ENCODE measurements at regions not wholly inside any gene's neighbourhood (a gene's known extent, or its start where the extent isn't known, plus 50 kb on each side); places are given as distances from the start of the nearest gene placed in this dataset.

DNA sequence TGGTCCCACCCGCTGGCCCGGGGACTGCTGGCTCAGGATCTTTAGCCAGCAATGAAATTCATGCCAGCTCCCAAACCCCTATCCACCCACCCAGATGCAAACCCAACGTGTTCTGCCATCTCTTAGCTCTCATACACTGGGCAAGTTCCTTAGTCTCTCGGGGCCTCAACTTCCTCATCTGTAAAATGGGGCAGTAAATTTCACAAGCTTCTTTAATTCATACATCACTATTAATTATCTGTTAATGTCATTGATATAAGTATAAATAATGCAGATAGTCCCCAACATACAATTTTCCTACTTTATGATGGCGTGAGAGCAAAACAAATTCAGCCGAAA, 398.7 kb downstream of the SOX9 start:
- H3K27ac ChIP-seq (ENCODE audit: low read depth in 1 of 2, low read length in 2 of 2) = no peak overlapping the region
- POLR2A ChIA-PET = no interaction called here
- CTCF ChIA-PET = no interaction called here
- no peak overlapping the region for H3K4me3 Mint-ChIP-seq
- no peaks in the 10 kb centered on the region for H3K9me3 Mint-ChIP-seq
- H3K27ac Mint-ChIP-seq = no peak overlapping the region
- no peak for ATAC-seq (ENCODE audit: poor library complexity)
- no peak overlapping the region for H3K4me3 ChIP-seq (ENCODE audit: low read length)
- peaks cover 51% of the 10 kb centered on the region for H3K27me3 Mint-ChIP-seq
- H3K4me1 ChIP-seq (ENCODE audit: insufficient read depth, low read length) = no peaks in the 10 kb centered on the region
- H3K36me3 Mint-ChIP-seq (ENCODE audit: low read depth) = no peaks in the 10 kb centered on the region
- TF ChIP-seq, protein P1, sequence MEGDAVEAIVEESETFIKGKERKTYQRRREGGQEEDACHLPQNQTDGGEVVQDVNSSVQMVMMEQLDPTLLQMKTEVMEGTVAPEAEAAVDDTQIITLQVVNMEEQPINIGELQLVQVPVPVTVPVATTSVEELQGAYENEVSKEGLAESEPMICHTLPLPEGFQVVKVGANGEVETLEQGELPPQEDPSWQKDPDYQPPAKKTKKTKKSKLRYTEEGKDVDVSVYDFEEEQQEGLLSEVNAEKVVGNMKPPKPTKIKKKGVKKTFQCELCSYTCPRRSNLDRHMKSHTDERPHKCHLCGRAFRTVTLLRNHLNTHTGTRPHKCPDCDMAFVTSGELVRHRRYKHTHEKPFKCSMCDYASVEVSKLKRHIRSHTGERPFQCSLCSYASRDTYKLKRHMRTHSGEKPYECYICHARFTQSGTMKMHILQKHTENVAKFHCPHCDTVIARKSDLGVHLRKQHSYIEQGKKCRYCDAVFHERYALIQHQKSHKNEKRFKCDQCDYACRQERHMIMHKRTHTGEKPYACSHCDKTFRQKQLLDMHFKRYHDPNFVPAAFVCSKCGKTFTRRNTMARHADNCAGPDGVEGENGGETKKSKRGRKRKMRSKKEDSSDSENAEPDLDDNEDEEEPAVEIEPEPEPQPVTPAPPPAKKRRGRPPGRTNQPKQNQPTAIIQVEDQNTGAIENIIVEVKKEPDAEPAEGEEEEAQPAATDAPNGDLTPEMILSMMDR (IDR thresholded peaks at IDR 0.05) = no peak
- peaks cover 2 to 10% of the 10 kb centered on the region in 2 experiments for H3K27me3 ChIP-seq (ENCODE audit: control insufficient read depth in 1 of 2, insufficient read depth in 2 of 2, low read length in 2 of 2)
- DNase-seq = no peak
- H3K4me1 Mint-ChIP-seq (ENCODE audit: low read depth) = no peaks in the 10 kb centered on the region
- no peaks in the 10 kb centered on the region for H3K36me3 ChIP-seq (ENCODE audit: insufficient read depth, low read length)
- H3K9me3 ChIP-seq (ENCODE audit: control insufficient read depth in 1 of 2, insufficient read depth in 1 of 2, low read length in 2 of 2) = peaks cover 0 to 4% of the 10 kb centered on the region in 2 experiments
- intact Hi-C loops (cut with DNase I, micrococcal nuclease) = no loop called here

DNA sequence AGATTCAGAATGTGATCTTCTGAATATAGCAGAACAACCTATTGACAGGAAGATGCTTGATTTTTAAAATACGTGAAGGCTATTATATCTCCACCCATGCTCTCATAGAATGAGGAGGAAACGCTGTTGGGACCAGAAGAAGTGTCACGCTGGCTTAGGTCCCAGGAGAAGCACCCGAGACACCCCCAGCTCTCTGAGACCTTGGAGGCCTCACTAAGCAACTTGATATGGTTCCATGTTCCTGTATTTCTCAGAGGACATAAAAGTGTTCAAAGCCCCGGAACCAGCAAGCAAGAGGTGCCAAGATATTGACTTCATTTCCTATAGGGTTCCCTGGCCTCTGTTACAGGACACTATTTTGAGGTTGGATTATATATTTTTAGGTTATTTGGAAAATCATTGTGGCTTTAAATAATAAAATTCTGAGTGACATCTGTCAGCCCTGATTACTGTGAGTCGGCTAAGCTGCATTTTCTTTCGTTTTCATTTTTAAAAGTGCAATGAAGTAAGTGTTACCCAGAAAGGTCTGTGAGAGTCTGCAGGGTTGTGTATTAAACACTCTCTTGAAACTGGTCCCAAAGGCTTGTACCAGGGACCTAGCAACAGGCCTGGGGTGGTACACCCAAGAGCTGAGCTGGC, 400.0 kb downstream of the SOX9 start:
- TF ChIP-seq, protein P1 (IDR thresholded peaks at IDR 0.05) = no peak
- intact Hi-C loops (cut with DNase I, micrococcal nuclease) = no loop called here
- no peaks in the 10 kb centered on the region for H3K36me3 ChIP-seq (ENCODE audit: insufficient read depth, low read length)
- H3K36me3 Mint-ChIP-seq (ENCODE audit: low read depth) = no peaks in the 10 kb centered on the region
- no peak overlapping the region for H3K4me3 Mint-ChIP-seq
- H3K27me3 Mint-ChIP-seq = peaks cover 46% of the 10 kb centered on the region
- H3K27ac ChIP-seq (ENCODE audit: low read depth in 1 of 2, low read length in 2 of 2) = no peak overlapping the region
- no peaks in the 10 kb centered on the region for H3K9me3 ChIP-seq (ENCODE audit: control insufficient read depth in 1 of 2, insufficient read depth in 1 of 2, low read length in 2 of 2)
- no peaks in the 10 kb centered on the region for H3K4me1 Mint-ChIP-seq (ENCODE audit: low read depth)
- H3K4me3 ChIP-seq (ENCODE audit: low read length) = no peak overlapping the region
- ChIA-PET CTCF (no interaction called here), POLR2A (no interaction called here)
- H3K4me1 ChIP-seq (ENCODE audit: insufficient read depth, low read length) = no peaks in the 10 kb centered on the region
- DNase-seq (no peak), ATAC-seq (ENCODE audit: poor library complexity) (no peak)
- peaks cover 2 to 10% of the 10 kb centered on the region in 2 experiments for H3K27me3 ChIP-seq (ENCODE audit: control insufficient read depth in 1 of 2, insufficient read depth in 2 of 2, low read length in 2 of 2)
- H3K27ac Mint-ChIP-seq = no peak overlapping the region
- H3K9me3 Mint-ChIP-seq = no peaks in the 10 kb centered on the region

DNA sequence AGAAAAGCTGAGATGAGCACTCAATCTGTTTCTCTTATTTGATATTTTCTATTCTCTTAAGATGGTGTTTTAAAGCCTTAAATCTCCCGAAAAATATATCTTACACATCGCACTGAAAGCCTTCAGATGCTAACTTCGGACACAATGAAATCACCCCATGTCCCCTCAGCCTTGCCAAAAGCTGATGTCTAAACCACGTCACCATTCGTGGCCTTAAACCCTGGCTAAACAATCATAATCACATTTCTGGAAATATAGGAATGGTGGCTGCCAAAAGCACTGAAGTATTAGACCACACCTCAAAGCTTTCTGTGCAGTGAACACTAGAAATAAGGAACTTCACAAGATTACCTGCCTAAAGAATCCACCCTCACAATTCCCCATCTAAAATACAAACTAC, 402.7 kb downstream of the SOX9 start:
- TF ChIP-seq, protein P1 (IDR thresholded peaks at IDR 0.05) = no peak
- intact Hi-C loops (cut with DNase I, micrococcal nuclease) = no loop called here
- POLR2A ChIA-PET = no interaction called here
- H3K9me3 ChIP-seq (ENCODE audit: control insufficient read depth in 1 of 2, insufficient read depth in 1 of 2, low read length in 2 of 2) = no peaks in the 10 kb centered on the region
- Mint-ChIP-seq H3K36me3 (ENCODE audit: low read depth) (no peaks in the 10 kb centered on the region), H3K4me3 (no peak overlapping the region), H3K4me1 (ENCODE audit: low read depth) (no peaks in the 10 kb centered on the region), H3K9me3 (no peaks in the 10 kb centered on the region), H3K27me3 (peaks cover 35% of the 10 kb centered on the region), H3K27ac (no peak overlapping the region)
- H3K4me1 ChIP-seq (ENCODE audit: insufficient read depth, low read length) = no peaks in the 10 kb centered on the region
- no peak overlapping the region for H3K27ac ChIP-seq (ENCODE audit: low read depth in 1 of 2, low read length in 2 of 2)
- CTCF ChIA-PET = interaction anchor here (0.7 kb wide), 1 partner anchor 139 kb away, joined by 3 read pairs; no protein-coding TSS in a partner anchor
- peaks cover 0 to 2% of the 10 kb centered on the region in 2 experiments for H3K27me3 ChIP-seq (ENCODE audit: control insufficient read depth in 1 of 2, insufficient read depth in 2 of 2, low read length in 2 of 2)
- no peak overlapping the region for H3K4me3 ChIP-seq (ENCODE audit: low read length)
- no peak for DNase-seq
- no peak for ATAC-seq (ENCODE audit: poor library complexity)
- no peaks in the 10 kb centered on the region for H3K36me3 ChIP-seq (ENCODE audit: insufficient read depth, low read length)

Measured in CD4-positive, alpha-beta T cell (primary cell).